Smooth muscle cell (in vitro differentiated cells): ENCODE measurements at regions not wholly inside any gene's neighbourhood (a gene's known extent, or its start where the extent isn't known, plus 50 kb on each side); places are given as distances from the start of the nearest gene placed in this dataset.

Source experiments
- DNase-seq: peaks from one replicate; lab custom pipeline; 2025; ENCODE audit not compliant: unreplicated experiment; lab: John Stamatoyannopoulos, UW
- H2AFZ ChIP-seq: fragments of 200-600 bp; sonication (generic); 2 replicates; pipeline ENCODE4 v1.6.0; 2016; ENCODE audit warnings: antibody characterized with exemption, low read depth, mild to moderate bottlenecking
- H3F3A ChIP-seq: fragments of 200-600 bp; sonication (generic); 2 replicates; pipeline ENCODE4 v1.6.0; 2017; ENCODE audit warnings: antibody characterized with exemption, low read depth
- H3K27ac ChIP-seq: fragments of 200-600 bp; sonication (generic); 2 replicates; pipeline ENCODE4 v1.5.1; 2016; ENCODE audit warnings: low read depth, mild to moderate bottlenecking
- H3K27me3 ChIP-seq: fragments of 200-600 bp; sonication (generic); 2 replicates; pipeline ENCODE4 v1.6.1; 2016; ENCODE audit warnings: low read depth, mild to moderate bottlenecking
- H3K36me3 ChIP-seq: fragments of 200-600 bp; sonication (generic); 2 replicates; pipeline ENCODE4 v1.5.1; 2016; ENCODE audit warnings: low read depth
- H3K4me1 ChIP-seq: fragments of 200-600 bp; sonication (generic); 2 replicates; pipeline ENCODE4 v1.5.1; 2016; ENCODE audit warnings: low read depth
- H3K4me2 ChIP-seq: fragments of 200-600 bp; sonication (generic); 2 replicates; pipeline ENCODE4 v1.6.0; 2016; ENCODE audit warnings: mild to moderate bottlenecking
- H3K4me3 ChIP-seq: fragments of 200-600 bp; sonication (generic); 2 replicates; pipeline ENCODE4 v1.5.1; 2016; ENCODE audit warnings: mild to moderate bottlenecking
- H3K79me2 ChIP-seq: fragments of 200-600 bp; sonication (generic); 2 replicates; pipeline ENCODE4 v1.6.0; 2016; ENCODE audit warnings: low read depth, mild to moderate bottlenecking
- H3K9ac ChIP-seq: fragments of 200-600 bp; sonication (generic); 2 replicates; pipeline ENCODE4 v1.6.0; 2016; ENCODE audit warnings: low read depth
- H3K9me3 ChIP-seq: fragments of 200-600 bp; sonication (generic); replicated peaks from 2 replicates; pipeline ENCODE4 v1.5.1; 2016; ENCODE audit warnings: low read depth
- H4K20me1 ChIP-seq: fragments of 200-600 bp; sonication (generic); 2 replicates; pipeline ENCODE4 v1.6.0; 2016; ENCODE audit warnings: low read depth
- CTCF ChIP-seq: fragments of 200-600 bp; sonication (generic); IDR thresholded peaks from 2 replicates; pipeline ENCODE4 v1.5.1; 2017; ENCODE audit warnings: borderline replicate concordance, mild to moderate bottlenecking, antibody characterized with exemption; ENCODE audit not compliant: insufficient read depth, poor library complexity, severe bottlenecking
- WGBS: methylation state at CpG from one replicate; pipeline ENCODE4 v1.1.7; 2016; ENCODE audit warnings: low lambda C conversion rate; 5-methylcytosine and 5-hydroxymethylcytosine counted together

DNA sequence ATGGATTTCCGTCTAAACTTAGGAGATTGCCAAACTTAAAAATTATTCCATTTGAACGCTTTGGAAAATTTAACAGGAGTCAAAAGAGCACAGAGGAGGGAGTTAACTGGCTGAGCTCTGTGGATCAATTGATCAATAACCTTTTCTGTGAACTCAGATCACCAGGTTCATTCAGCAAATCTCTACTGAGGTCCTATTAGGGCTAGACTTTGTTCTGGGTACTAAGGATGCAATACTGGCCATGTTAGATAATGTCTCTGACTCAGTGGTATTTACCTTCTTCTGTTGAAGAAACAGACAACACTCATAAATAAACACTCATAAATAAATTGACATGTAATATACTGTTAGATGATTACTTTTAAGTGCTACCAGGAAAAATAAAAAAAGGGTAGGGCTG lies 323.4 kb upstream of the SUCLG2 start:
- H3K27me3 ChIP-seq = peaks cover 5% of the 10 kb centered on the region
- no peak for DNase-seq

GRCh38 chr3:67976663-67977062 lies 322.3 kb upstream of the SUCLG2 start:
- TF ChIP-seq CTCF = no peak
- DNase-seq = no peak
- H2AFZ ChIP-seq = no peak overlapping the region
- peaks cover 5% of the 10 kb centered on the region for H3K27me3 ChIP-seq
- H3K79me2 ChIP-seq = no peaks in the 10 kb centered on the region
- no peaks in the 10 kb centered on the region for H3F3A ChIP-seq
- H3K9me3 ChIP-seq = no peaks in the 10 kb centered on the region
- H3K4me3 ChIP-seq = no peak overlapping the region
- H3K9ac ChIP-seq = no peak overlapping the region
- WGBS = 95% methylated on average over 2 of the region's 2 CpGs
- H3K36me3 ChIP-seq = no peaks in the 10 kb centered on the region
- no peak overlapping the region for H3K27ac ChIP-seq
- H4K20me1 ChIP-seq = no peaks in the 10 kb centered on the region
- H3K4me1 ChIP-seq = no peaks in the 10 kb centered on the region
- H3K4me2 ChIP-seq = no peak overlapping the region

More for the DNA sequence above, 323.4 kb upstream of the SUCLG2 start:
- Histone ChIP-seq H3K4me3 (no peak overlapping the region), H3K27ac (no peak overlapping the region), H2AFZ (no peak overlapping the region), H3K9ac (no peak overlapping the region), H4K20me1 (no peaks in the 10 kb centered on the region), H3F3A (no peaks in the 10 kb centered on the region), H3K4me2 (no peak overlapping the region), H3K36me3 (no peaks in the 10 kb centered on the region), H3K79me2 (no peaks in the 10 kb centered on the region), H3K4me1 (no peaks in the 10 kb centered on the region), H3K9me3 (no peaks in the 10 kb centered on the region)
- WGBS = 92% methylated on average over 2 of the region's 2 CpGs
- TF ChIP-seq CTCF = no peak

DNA sequence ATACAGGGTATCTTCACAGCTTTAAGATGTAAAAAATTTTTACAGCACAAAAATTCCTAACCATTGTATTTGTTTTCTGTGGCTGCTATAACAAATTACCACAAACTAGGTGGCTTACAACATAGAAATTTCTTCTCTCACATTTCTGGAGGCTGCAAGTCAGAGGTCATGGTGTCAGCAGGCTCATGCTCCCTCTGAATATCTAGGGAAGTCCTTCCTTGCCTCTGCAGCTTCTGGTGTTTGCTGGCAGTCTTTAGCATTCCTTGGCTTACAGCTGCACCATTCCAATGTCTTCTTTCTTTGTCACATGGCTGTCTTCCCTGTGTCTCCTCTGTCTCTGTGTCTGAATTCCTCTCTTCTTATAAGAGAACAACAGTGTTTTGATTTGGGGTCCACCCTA lies 310.2 kb upstream of the SUCLG2 start:
- Histone ChIP-seq H3K4me1 (peaks cover 4% of the 10 kb centered on the region), H3K27me3 (no peaks in the 10 kb centered on the region), H3K79me2 (no peaks in the 10 kb centered on the region), H2AFZ (no peak overlapping the region), H3K36me3 (no peaks in the 10 kb centered on the region), H3K9me3 (peaks cover 4% of the 10 kb centered on the region), H3F3A (no peaks in the 10 kb centered on the region), H3K4me2 (no peak overlapping the region), H3K4me3 (no peak overlapping the region), H3K27ac (no peak overlapping the region), H3K9ac (no peak overlapping the region), H4K20me1 (no peaks in the 10 kb centered on the region)
- DNase-seq = no peak
- no peak for TF ChIP-seq CTCF

DNA sequence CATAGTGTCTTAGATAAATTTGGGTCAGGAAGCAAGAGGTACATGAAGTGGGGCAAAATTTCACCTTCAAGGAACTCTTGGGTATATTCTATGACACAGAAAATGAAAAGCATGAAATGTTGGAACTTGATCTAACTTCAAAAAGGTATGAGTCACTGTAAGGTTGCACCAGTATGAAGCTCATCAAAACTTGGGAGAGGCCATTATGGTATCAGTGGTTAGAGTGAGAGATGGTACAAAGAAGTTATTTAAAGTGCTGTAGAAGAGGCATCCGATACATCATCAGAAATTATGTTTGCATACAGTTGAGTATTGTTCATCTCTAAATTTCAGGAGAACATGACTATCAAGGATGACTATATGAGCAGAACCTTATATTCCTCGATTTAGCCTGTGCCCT lies 302.9 kb upstream of the SUCLG2 start:
- no peak for TF ChIP-seq CTCF
- Histone ChIP-seq H3F3A (no peaks in the 10 kb centered on the region), H3K79me2 (no peaks in the 10 kb centered on the region), H2AFZ (no peak overlapping the region), H3K27ac (no peak overlapping the region), H3K9me3 (peaks cover 4% of the 10 kb centered on the region), H3K4me1 (no peaks in the 10 kb centered on the region), H3K36me3 (no peaks in the 10 kb centered on the region), H4K20me1 (no peaks in the 10 kb centered on the region), H3K4me3 (no peak overlapping the region), H3K9ac (no peak overlapping the region), H3K4me2 (no peak overlapping the region), H3K27me3 (no peaks in the 10 kb centered on the region)
- no peak for DNase-seq
- WGBS = 93% methylated on average over 2 of the region's 2 CpGs
